GM18867 (cell line): ENCODE measurements at regions not wholly inside any gene's neighbourhood (a gene's known extent, or its start where the extent isn't known, plus 50 kb on each side); places are given as distances from the start of the nearest gene placed in this dataset.

ENCODE experiments used
- ATAC-seq: cut with Tn5 transposase; IDR thresholded peaks from one replicate; pipeline ENCODE4 v1.9.1; 2021; ENCODE audit warnings: mild to moderate bottlenecking, moderate library complexity; ENCODE audit not compliant: unreplicated experiment

DNA sequence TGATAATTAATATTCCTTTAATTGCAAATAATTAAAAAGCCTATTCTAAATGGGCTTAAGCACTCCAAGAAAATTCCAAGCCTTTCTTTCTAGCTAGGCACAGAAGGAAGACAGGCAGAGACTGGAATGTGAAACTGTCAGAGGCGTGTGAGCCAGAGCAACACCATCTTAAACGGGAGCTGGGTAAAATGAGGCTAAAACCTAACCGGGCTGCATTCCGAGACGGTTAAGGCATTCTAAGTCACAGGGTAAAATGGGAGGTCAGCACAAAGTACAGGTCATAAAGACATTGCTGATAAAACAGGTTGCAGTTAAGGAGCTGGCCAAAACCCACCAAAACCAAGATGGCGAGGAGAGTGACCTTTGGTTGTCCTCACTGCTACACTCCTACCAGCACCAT lies 300.4 kb downstream of the SLITRK6 start:
- no peak for ATAC-seq

DNA sequence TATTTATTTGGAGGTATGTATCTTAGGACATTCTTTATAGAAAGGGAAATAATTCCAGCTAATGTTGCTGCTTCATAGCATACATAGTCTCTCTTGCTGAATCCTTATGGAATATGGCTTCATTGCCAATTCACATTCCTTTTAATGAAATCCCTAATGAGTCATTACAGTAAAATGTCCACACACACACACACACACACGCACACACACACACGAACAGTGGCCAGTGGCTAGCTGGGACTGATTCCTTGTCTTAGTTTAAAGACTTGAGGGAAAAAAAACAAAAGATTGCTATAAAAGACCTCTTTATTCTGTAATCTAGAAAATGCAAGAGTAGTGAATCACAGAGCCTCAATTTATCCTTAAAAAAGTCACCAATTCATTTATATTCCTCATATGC lies 301.6 kb downstream of the SLITRK6 start:
- ATAC-seq, result no peak

GRCh38 chr13:85492283-85492682 lies 306.9 kb downstream of the SLITRK6 start:
- ATAC-seq, result no peak

- ATAC-seq, result no peak
These were observed 312.6 kb downstream of the SLITRK6 start for GRCh38 chr13:85486663-85487062.

GRCh38 chr13:85473144-85473543 lies 326.1 kb downstream of the SLITRK6 start:
- no peak for ATAC-seq

DNA sequence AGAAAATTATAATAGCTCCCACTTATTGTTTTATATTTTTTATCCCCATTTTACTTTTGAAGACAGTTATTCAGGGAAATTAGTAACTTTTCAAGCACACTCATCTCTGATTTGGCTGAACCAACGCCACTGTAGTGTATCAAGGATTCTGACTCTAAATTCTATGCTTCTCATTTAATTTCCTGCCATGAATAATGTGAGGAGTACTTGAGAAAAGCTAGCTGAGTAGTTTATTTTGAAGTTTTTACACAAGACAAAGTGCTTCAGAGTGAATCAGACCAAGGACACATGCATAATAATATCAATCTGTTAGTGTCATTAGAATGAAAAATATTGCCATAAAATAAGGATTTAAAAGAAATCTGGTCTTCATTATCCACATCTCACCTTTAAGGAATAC lies 329.9 kb downstream of the SLITRK6 start:
- no peak for ATAC-seq

- no peak for ATAC-seq
These were observed 336.3 kb downstream of the SLITRK6 start for GRCh38 chr13:85462792-85463425.

DNA sequence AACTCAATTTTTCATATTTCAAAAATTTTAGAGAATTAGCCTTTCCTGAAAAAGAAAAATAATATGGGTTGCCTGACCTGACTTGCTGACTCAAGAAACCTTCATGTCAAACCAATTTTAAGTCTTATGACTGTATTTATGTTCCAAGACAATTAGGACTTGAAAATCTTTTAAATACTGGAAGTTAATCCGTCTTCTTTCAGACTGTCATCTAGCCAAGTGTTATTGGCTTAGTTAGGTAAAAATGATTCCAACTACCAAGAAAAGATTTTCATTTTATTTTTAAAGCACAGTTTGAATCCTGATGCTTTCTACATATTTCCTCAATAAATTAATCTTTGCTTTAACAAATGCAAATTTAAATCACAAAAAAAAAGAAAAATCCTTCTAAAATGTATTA lies 337.6 kb downstream of the SLITRK6 start:
- no peak for ATAC-seq

DNA sequence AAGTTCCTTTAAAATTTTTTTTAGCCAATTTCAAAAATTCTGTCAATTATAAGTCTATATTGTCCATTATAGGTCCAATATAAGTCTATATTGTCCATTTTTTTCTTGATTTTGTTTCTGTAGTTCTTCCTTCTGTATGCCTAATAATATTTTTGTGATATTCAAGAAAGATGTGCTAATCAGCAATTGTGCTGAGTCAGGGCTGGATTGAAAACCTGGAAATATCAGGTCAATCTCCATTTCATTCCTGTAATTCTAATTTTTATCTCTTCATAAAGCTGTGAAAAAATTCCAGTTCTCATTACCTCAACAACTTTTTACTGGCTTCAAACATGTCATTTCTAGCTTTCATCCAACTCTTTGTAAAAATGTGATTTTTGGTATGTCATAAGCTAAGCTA lies 353.7 kb downstream of the SLITRK6 start:
- no peak for ATAC-seq

- no peak for ATAC-seq
These were observed 357.2 kb downstream of the SLITRK6 start for GRCh38 chr13:85441975-85442374.

DNA sequence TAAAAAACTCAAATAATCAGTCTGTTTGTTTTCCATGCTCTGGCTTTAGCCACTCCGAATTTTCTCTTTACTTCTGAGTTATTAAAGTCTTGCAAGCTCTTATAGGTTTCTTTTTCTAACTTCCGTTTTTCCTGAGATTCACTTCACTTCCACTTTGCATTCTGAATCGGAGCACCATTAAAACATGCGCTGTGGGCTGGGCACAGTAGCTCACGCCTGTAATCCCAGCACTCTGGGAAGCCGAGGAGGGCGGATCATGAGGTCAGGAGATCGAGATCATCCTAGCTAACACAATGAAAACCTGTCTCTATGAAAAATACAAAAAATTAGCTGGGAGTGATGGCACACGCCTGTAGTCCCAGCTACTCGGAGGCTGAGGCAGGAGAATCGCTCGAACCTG lies 357.9 kb downstream of the SLITRK6 start:
- ATAC-seq, result no peak

GRCh38 chr13:85436029-85436428 lies 363.2 kb downstream of the SLITRK6 start:
- no peak for ATAC-seq

DNA sequence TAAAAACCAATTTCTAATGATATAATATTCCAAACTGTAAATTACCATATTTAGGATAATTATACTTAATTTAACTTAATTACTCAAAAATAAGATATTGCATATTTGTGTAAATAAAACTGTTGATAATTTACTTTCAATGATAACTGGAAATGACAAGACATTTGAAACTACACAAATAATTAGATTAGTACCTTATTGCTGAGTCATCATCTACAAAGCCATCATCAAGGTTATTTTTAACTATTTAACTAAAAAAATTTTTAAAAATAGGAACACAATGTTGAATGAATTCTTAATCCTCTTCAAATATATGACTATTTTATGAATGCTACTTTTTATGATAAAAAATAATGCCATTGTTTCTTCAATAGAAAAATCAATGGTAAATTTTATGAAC lies 364.3 kb downstream of the SLITRK6 start:
- ATAC-seq, result no peak

- no peak for ATAC-seq
These were observed 366.3 kb downstream of the SLITRK6 start for GRCh38 chr13:85432881-85433280.

- ATAC-seq, result no peak
These were observed 367.5 kb downstream of the SLITRK6 start for GRCh38 chr13:85431720-85432119.

DNA sequence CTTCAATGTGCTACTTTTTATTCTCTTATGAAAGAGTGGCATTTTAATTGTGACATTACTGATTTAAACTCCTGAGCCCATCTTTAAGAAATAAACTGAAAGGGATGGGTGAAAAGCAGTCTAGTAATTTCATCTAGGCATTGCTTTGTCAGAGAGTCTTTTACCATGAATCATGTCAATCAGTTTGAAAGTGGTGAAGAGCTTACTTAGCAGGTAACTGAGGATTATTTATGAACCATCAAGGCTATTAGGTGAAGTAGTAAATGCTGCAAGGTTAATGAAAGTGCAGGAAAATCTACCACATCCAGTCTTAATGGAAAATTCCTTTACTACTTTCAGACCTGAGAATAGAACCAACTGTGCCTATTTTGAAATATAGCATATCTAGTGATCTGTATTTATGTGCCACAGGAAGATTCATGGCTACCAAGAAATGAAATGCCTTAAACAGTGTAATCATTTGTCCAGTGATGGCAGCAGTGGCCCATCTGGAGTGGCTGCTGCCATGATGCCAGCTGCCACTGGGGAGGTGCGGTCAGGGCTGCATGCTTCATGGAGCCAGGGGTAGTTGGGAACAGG lies 368.9 kb downstream of the SLITRK6 start:
- no peak for ATAC-seq

DNA sequence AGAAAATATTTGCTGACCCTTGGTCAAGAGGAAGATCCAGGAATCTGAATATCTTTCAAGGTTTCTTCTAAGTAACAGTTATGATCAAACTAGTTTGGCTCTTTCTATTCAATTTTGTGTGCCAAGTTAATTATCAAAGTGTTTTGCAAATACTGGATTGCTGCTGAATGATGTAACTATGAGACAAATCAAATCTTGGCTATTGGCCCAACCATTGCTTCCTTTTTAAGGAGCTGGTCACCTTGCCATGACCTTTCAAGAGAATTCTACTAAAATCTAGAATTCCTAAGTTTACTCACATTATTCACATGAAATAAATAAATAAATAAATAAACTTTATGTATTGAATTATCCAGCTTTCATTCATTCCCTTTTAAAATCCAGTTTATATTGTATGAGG lies 371.8 kb downstream of the SLITRK6 start:
- no peak for ATAC-seq

DNA sequence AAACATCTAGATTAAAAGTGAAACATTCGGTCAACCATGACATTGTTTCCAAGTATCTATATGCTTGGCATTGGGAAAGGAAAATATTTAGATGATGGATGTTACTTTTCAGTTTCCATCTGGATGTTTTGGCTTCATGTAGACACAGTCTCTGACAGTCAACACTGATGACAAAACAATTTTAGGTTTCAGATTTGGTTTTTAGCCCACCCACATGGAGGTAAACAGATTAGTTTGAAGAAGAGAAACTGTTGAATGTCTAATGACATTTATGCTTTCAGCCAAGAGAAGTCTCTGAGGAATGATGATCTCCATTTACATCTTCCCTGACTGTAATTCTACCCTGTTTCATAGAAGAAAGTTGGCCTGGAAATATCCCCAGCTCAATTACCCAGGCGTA lies 379.1 kb downstream of the SLITRK6 start:
- ATAC-seq, result no peak

GRCh38 chr13:85419611-85420010 lies 379.6 kb downstream of the SLITRK6 start:
- no peak for ATAC-seq

- ATAC-seq, result no peak
These were observed 381.4 kb downstream of the SLITRK6 start for GRCh38 chr13:85417807-85418206.

DNA sequence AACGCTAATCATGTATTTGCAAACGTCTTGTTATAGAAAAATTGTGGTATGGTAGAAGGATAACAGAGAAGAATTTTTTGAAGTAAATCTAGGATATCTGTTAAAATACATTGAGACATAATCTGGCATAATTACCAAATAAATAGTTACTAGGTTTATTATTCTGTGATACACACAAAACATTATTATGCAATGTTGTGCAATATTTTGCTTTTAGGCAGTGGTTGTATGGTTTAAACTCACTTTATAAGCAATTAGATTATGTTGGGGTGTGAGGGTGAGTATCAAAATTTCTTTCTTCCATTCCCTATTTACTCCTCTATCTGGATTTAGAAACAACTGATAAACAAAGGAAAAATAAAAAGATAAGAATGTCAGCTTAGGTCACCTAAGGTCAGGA lies 385.6 kb downstream of the SLITRK6 start:
- no peak for ATAC-seq

DNA sequence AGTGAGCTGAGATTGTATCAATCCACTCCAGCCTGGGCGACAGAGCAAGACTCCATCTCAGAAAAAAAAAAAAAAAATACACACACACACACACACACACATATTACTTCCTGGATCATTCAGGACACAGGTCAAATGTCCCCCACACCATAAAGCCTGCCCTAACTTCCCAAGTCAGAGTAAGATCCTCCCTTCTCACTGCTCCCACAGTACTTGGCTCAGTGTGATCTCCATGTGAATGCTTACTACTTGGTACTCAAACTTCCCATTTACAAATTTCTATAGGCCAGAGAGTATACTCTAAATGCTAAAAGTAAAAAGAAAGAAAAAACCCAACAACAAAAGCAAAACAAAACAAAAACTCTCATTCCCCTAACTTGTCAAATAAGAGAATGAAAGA lies 386.8 kb downstream of the SLITRK6 start:
- no peak for ATAC-seq

- no peak for ATAC-seq
These were observed 387.6 kb downstream of the SLITRK6 start for GRCh38 chr13:85411591-85411990.
